RCC 7860 (cell line): ENCODE measurements at regions not wholly inside any gene's neighbourhood (a gene's known extent, or its start where the extent isn't known, plus 50 kb on each side); places are given as distances from the start of the nearest gene placed in this dataset.
A peak's percentile ranks its signal among the peaks of the same experiment; 100 is the strongest.
"Not testable (repeated sequence)": the region's sequence is repeated elsewhere in the genome, so short reads cannot be mapped to it uniquely, and the experiment has no call there.

Experiments used
- DNase-seq: peaks from one replicate; pipeline ENCODE4 v3.0.0-alpha.2; 2015; ENCODE audit warnings: low spot score
- FAIRE-seq: peaks from 2 replicates; lab custom pipeline; 2012; peaks lifted over from hg19 to GRCh38; lab: Jason Lieb, UNC

DNA sequence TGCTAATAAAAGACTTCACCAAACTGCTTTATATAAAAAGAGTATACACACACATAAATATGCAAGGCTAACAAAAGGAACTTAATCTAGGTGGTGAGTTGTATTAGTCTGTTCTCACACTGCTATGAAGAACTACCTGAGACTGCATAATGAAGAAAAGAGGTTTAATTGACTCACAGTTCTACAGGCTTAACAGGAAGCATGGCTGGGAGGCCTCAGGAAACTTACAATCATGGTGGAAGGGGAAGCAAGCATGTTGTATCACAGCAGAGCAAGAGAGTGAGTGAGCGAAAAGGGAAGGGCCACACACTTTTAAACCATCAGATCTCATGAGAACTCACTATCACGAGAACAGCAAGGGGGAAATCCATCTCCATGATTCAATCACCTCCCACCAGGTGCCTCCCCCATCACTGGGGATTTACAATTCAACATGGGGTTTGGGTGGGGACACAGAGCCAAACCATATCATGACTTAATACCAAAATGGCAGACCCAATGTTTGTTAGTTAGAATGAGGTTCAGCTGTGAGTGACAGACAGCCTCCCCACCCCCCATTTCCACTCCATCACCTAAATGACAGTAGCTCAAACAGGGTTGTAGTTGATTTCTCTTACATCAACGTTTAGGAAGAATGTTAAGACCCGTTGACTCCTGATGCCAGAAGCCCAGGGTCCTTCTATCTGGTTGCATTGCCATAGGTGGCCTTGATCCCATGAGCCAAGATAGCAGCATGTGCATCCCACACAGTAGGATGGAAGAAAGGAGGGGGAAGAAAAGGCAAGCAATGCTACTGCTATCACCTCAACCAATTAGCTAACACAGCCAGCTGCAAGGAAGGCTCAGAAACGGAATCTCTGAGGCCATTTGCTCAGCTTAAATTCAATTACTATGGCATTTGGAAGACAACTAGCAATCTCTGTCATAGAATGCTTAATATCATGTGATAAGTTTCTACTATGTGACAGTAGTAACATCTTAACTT lies 77.0 kb downstream of the CCDC71L start:
- no peak for DNase-seq

DNA sequence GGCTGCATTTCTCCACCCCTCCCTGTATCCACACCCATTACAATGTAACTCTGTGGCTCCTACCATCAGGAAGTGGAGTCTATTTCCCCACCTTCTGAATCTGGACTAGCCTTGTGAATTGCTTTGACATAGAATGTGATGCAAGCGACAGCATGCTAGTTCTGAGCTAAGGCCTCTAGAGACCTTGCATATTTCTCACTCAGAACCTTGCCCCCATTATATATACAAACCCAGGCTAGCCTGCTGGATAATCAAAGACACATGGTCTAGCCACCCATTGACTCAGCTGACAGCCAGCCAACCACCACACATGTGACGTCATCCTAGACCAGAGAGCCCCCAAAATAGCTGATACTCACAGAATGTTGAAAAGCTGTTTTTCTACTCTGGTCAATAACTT lies 77.9 kb downstream of the CCDC71L start:
- no peak for DNase-seq
- no peak for FAIRE-seq

More for the DNA sequence above, 77.0 kb downstream of the CCDC71L start:
- FAIRE-seq = no peak

DNA sequence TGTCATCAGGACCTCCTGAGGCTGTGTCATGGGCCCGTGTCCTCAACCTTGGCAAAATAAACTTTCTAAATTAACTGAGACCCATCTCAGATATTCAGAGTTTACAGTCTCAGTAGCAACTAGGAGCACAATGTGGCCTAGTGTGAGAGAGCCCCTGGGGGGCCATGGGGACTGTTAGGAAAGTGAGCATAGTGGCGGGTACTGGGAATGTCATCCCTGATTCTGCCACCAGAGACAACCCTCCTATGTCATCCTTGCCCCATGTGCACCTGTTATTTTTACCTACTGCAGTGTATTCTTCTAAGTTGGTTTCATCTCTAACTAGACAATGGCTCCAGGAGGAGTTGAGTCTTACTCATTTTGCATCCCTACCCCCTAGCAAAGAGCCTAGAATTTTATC lies 78.6 kb downstream of the CCDC71L start:
- FAIRE-seq (no peak), DNase-seq (no peak)

DNA sequence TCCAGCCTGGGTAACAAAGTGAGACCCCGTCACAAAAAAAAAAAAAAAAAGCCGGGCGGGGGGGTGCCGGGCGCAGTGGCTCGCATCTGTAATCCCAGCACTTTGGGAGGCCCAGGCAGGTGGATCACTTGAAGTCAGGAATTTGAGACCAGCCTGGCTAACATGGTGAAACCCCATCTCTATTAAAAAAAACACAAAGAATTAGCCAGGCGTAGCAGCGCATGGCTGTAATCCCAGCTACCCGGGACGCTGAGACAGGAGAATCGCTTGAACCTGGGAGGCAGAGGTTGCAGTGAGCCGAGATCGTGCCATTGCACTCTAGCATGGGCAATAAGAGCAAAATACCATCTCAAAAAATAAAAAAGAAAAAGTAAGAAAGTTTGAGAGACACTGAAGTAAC lies 81.9 kb downstream of the CCDC71L start:
- FAIRE-seq, DNase-seq: not testable (repeated sequence)

DNA sequence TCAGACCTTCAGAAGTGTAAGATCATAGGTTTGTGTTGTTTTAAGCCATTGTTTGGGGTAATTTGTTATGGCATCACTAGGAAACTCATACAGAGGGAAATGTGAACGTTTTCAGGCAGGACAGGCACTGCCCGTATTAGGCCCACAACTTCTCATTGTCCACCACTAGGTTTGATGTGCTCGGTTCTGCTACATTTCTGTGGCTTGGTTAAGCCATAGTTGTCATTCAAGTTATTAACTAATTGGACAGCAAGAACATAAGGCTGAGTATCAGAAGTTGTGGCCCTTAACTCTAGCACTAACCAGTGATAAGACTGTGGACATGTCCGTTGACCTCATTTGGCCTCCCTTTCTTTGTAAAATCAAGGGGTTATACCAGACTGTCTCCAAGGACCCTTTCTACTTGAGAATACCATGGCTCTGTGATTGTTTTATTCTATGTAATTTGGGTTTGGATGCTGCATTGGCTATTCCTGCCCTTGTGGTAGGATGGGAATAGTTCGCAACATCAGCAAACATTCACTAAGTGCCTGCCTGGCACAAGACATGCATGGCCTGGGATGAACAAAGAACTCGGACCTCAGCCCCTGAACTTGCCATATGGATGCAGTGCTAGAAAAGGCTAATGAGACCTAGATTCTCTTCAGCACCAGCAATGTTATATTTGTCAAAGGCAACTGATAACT lies 85.7 kb downstream of the CCDC71L start:
- no peak for DNase-seq
- no peak for FAIRE-seq

DNA sequence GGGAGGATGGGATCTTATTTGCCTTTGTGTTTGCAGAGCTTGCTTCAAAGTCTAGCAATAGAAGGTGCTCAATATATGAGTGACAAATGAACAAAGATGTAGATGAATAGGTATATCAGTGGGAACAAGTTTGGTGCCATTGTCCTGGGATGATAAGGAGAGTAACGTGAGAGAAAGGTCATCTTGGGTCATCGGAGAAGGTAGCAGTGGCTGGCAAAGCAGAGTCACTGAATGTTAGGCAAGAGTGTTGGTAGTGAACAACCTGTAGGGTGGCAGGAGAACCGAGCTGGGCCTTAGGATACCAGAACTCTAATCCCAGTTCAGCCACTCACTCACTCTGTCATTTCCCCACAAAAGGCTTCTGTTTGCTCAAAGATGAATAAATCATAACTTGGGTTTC lies 87.2 kb downstream of the CCDC71L start:
- FAIRE-seq (no peak), DNase-seq (no peak)

DNA sequence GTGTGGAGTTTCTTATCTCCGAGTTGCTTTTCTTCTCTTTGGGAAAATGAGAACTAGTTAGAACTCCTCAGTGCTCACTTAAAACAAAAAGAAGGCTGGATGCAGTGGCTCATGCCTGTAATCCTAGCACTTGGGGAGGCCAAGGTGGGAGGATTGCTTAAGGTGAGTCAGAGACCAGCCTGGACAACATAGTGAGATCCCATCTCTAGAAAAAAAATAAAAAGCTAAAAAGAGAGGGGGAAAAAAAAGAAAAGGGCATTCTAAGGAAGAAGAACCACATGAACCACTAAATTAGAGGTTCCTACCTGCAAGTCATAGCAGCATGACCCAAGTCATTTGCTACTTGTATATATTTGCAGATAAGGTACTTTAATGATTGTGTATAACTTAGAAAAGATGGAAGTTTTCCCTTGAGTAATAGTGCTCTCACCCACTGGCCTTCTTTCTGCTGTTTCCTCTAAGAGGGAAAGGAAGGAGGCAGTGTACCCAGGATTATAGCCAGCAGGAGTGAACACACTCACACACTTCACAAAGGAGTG lies 87.8 kb downstream of the CCDC71L start:
- DNase-seq (no peak), FAIRE-seq (no peak)

- DNase-seq (peak; percentile 20), FAIRE-seq (peak; percentile 78)
Observed at GRCh38 chr7:106572394-106573124, 88.4 kb downstream of the CCDC71L start.

DNA sequence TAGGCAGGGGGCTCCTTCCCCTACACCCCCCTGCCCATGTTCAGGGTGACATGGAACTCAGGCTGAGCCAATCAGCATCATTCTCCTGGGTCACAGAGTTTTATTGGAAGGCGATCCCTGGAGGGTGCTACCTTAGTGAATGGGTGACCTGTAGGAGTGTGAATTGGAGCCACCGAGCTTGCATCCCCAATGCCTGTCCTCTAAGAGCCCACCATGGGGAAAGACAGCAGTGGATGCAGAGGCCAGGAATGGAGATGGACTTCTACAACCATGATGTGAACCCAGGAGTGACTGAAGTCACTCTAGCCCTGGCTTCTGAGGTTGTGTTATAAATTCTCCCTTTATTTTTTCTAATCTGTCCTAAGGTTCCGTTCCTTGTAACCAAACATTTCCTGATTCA lies 89.4 kb downstream of the CCDC71L start:
- no peak for FAIRE-seq
- DNase-seq = no peak

GRCh38 chr7:106570948-106571418 lies 90.0 kb downstream of the CCDC71L start:
- FAIRE-seq (no peak), DNase-seq (no peak)

GRCh38 chr7:106570146-106570545 lies 90.8 kb downstream of the CCDC71L start:
- DNase-seq (no peak), FAIRE-seq (no peak)

GRCh38 chr7:106569500-106569929 lies 91.4 kb downstream of the CCDC71L start:
- no peak for DNase-seq
- FAIRE-seq = no peak

- FAIRE-seq (no peak), DNase-seq (no peak)
Observed at GRCh38 chr7:106568680-106569499, 92.1 kb downstream of the CCDC71L start.

GRCh38 chr7:106568002-106568679 lies 92.8 kb downstream of the CCDC71L start:
- DNase-seq (no peak), FAIRE-seq (no peak)

GRCh38 chr7:106567204-106568001 lies 93.6 kb downstream of the CCDC71L start:
- FAIRE-seq, DNase-seq: not testable (repeated sequence)

- FAIRE-seq (no peak), DNase-seq (no peak)
Observed at GRCh38 chr7:106566672-106567071, 94.3 kb downstream of the CCDC71L start.

GRCh38 chr7:106566196-106566595 lies 94.8 kb downstream of the CCDC71L start:
- FAIRE-seq = no peak
- DNase-seq = no peak

- FAIRE-seq = no peak
- no peak for DNase-seq
Observed at GRCh38 chr7:106565428-106565827, 95.5 kb downstream of the CCDC71L start.
